NCI-H748 treated with DMSO at 0.1 percent for 48 hours (cell line): ENCODE measurements at regions not wholly inside any gene's neighbourhood (a gene's known extent, or its start where the extent isn't known, plus 50 kb on each side); places are given as distances from the start of the nearest gene placed in this dataset.
"Not testable (repeated sequence)": the region's sequence is repeated elsewhere in the genome, so short reads cannot be mapped to it uniquely, and the experiment has no call there.

ENCODE experiments used
- DNase-seq: peaks from one replicate; lab custom pipeline; 2025; lab: John Stamatoyannopoulos, UW

- DNase-seq: no peak
These were observed 1550.9 kb downstream of the PCDH9 start for GRCh38 chr13:65679240-65679639.

- DNase-seq: no peak
These were observed 1552.2 kb downstream of the PCDH9 start for GRCh38 chr13:65677906-65678305.

- DNase-seq: not testable (repeated sequence)
These were observed 1554.8 kb downstream of the PCDH9 start for GRCh38 chr13:65675383-65675782.

GRCh38 chr13:65670014-65670625 lies 1560.0 kb downstream of the PCDH9 start:
- DNase-seq: no peak

- no peak for DNase-seq
These were observed 1569.4 kb downstream of the PCDH9 start for GRCh38 chr13:65660731-65661130.

GRCh38 chr13:65656740-65657329 lies 1573.3 kb downstream of the PCDH9 start:
- peak; percentile 12 for DNase-seq

- no peak for DNase-seq
These were observed 1576.5 kb downstream of the PCDH9 start for GRCh38 chr13:65653613-65654012.

GRCh38 chr13:65650321-65650720 lies 1579.8 kb downstream of the PCDH9 start:
- DNase-seq: no peak

GRCh38 chr13:65642996-65643395 lies 1587.1 kb downstream of the PCDH9 start:
- DNase-seq: no peak

GRCh38 chr13:65642301-65642700 lies 1587.8 kb downstream of the PCDH9 start:
- DNase-seq: no peak

- DNase-seq: peak; percentile 54
These were observed 1591.5 kb downstream of the PCDH9 start for GRCh38 chr13:65638572-65639168.

GRCh38 chr13:65633806-65634205 lies 1596.3 kb downstream of the PCDH9 start:
- DNase-seq: no peak

GRCh38 chr13:65631078-65631477 lies 1599.1 kb downstream of the PCDH9 start:
- no peak for DNase-seq

- no peak for DNase-seq
These were observed 1600.2 kb downstream of the PCDH9 start for GRCh38 chr13:65629926-65630325.

GRCh38 chr13:65623148-65623547 lies 1607.0 kb downstream of the PCDH9 start:
- no peak for DNase-seq

GRCh38 chr13:65615506-65615905 lies 1614.6 kb downstream of the PCDH9 start:
- no peak for DNase-seq

GRCh38 chr13:65613004-65613403 lies 1617.1 kb downstream of the PCDH9 start:
- DNase-seq: no peak

GRCh38 chr13:65609350-65609749 lies 1620.8 kb downstream of the PCDH9 start:
- no peak for DNase-seq

- no peak for DNase-seq
These were observed 1623.5 kb downstream of the PCDH9 start for GRCh38 chr13:65606622-65607021.

GRCh38 chr13:65605396-65605795 lies 1624.7 kb downstream of the PCDH9 start:
- DNase-seq: no peak

GRCh38 chr13:65603160-65603559 lies 1627.0 kb downstream of the PCDH9 start:
- no peak for DNase-seq

GRCh38 chr13:65601855-65602254 lies 1628.3 kb downstream of the PCDH9 start:
- no peak for DNase-seq

GRCh38 chr13:65600702-65601101 lies 1629.4 kb downstream of the PCDH9 start:
- DNase-seq: no peak
